ENCODE measurements at regions not wholly inside any gene's neighbourhood (a gene's known extent, or its start where the extent isn't known, plus 50 kb on each side); places are given as distances from the start of the nearest gene placed in this dataset.
A peak's percentile ranks its signal among the peaks of the same experiment; 100 is the strongest.
"Not testable (repeated sequence)": the region's sequence is repeated elsewhere in the genome, so short reads cannot be mapped to it uniquely, and the experiment has no call there.

DNA sequence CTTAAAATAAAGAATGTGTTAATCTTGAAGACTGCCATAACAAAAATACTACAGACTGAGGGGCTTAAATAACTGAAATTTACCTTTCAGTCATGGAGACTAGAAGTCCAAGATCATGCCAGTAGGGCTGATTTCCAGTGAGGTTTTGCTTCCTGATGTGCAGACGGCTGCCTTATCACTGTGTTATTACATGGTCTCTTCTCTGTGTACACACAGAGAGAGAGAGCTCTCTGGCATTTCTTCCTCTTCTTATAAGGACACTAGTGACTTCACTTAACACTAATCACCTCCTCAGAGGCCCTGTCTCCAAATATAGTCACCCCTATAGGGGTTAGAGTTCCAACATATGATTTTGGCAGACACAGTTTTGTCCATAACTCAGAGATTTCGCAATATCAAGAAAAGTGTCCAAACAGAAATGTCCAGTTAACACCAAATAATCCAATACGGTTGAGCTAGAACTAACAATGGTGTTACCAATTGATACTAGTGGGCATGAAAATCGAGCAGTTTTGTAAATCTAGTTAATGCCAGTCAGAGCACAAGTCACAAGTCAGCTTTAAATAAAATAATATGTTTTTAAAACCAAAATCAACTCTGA, 399.8 kb downstream of the ADCYAP1 start:
- DNase-seq: no peak

- no peak for DNase-seq
Observed at GRCh38 chr18:1306641-1307040, 402.0 kb downstream of the ADCYAP1 start.

GRCh38 chr18:1308686-1309085, 404.0 kb downstream of the ADCYAP1 start:
- no peak for DNase-seq

DNA sequence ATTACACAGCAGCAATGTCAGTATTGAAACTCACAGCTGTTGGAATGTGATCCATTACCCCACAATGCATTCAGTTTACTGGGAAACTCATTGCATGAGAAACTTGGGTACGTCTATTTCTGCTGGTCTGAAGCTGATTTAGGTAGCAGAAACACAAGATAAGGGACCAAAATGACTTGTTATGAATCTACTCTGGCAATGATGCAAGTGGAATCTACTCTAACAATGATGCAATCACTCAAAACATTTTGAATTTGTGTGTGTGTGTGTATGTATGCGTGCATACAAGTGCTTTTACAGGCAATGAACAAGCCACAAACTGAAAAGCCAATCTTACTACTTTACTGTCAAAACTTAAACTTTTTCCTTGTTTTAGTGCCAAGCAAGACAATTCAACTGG, 406.7 kb downstream of the ADCYAP1 start:
- DNase-seq: no peak

DNA sequence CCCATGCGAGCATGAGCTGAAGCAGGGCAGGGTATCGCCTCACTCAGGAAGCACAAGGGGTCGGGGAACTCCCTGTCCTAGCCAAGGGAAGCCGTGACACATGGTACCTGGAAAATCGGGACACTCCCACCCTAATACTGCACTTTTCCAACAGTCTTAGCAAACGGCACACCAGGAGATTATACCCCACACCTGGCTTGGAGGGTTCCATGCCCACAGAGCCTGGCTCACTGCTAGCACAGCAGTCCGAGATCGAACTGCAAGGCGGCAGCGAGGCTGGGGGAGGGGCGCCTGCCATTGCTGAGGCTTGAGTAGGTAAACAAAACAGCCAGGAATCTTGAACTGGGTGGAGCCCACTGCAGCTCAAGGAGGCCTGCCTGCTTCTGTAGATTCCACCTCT, 430.7 kb downstream of the ADCYAP1 start:
- not testable (repeated sequence) for DNase-seq

DNA sequence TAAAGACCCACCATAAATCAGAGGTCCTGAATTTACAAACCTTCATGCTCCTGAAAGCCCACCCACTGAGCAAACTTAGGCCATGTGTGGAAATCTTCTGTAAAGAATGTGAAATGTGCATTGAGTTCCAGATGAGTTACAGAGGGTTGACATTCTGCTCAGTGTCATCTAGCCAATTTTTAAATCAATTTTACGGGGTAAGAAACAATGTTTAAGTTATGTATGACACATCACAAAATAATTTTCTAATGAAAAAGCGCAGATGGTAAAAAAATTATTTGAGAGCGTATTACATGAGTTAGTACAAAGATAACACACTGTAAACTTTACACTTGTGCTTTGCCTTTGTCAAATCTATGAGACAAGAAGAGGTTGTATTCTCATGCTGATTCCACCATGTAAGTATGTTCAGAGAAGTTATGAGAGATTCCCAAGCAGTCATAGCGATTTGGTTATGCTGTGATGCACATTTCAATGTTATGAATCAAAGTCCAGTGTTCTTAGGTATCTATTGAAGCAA, 446.3 kb downstream of the ADCYAP1 start:
- DNase-seq: no peak

DNA sequence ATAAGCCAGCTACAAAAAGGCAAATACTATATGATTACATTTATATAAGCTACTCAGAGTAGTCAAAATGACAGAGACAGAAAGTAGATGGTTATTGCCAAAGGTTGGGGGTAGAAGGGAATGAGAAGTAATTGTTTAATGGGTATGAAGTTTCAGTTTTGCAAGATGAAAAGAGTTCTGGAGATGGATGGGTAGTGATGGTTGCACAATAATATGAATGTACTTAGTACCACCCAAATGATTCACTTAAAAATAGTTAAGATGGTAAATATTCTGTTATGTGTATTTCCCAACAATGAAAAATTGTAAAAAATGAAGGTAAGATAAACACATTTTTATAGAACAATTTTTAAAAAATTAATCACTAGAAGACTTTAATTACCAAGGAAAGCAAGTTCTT, 448.4 kb downstream of the ADCYAP1 start:
- no peak for DNase-seq

GRCh38 chr18:1357724-1358123, 453.1 kb downstream of the ADCYAP1 start:
- DNase-seq: no peak

- DNase-seq: no peak
Observed at GRCh38 chr18:1361936-1362335, 457.3 kb downstream of the ADCYAP1 start.

DNA sequence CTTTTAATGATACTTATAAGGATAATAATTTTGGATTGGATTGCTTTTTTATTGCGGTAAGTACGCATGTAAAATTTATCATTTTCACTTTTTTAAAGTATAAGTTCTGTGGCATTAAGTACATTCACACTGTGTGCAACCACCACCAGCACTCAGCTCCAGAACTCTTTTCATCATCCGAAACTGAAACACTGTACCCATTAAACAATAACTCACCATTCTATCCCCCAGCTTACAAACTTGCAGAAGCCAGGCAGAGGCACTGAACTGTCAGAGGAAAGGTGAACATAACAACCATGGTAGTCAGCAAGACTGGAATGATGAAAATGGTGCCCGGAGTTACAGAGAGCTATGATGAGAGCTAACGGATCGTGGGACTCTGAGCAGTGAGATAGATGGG, 465.9 kb downstream of the ADCYAP1 start:
- no peak for DNase-seq

DNA sequence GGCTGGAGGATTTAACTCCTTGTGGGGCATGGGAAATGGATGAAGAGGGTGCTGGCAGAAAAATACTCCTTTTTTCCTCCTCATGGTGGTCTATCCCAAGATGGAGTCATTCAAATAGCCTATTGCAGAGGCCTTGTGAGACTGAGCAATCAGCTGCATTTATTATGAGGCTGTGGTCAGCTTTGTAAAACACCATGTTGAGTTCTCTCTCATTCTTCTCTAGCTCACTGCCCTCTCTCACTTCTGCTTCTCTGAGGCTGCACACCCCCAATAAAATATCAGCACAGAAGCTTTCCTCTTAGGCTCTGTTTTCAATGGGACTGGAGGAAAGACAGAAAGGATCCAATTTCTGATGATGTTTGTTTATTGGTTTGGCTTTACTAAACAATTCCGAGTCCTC, 467.1 kb downstream of the ADCYAP1 start:
- no peak for DNase-seq

DNA sequence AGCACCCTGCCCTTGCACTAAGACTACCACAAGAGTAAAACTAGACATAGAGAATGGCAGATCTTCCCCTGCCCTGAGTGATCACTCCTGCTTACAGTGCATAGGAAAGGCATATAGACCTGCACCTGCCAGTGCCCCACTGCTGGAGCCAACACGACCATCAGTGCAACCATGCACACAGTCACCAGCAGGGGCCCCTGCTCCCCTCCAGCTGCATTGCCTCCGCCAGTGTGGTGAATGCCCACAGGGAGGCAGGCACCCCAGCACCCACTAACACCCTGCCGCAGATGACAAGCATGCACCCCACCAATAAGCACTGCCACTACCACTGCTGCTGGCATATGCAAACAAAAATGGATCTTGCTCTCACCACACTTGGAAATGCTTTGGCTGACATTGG, 478.8 kb downstream of the ADCYAP1 start:
- DNase-seq: no peak

DNA sequence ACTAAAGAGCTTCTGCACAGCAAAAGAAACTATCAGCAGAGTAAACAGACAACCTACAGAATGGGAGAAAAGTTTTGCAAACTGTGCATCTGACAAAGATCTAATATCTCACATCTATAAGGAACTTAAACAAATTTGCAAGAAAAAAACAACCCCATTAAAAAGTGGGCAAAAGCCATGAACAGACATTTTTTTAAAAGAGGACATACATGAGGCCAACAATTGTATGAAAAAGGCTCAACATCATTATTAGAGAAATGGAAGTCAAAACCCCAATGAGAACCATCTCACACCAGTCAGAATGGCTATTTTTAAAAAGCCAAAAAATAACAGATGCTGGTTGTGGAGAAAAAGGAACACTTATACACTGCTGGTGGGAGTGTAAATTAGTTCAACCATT, 483.8 kb downstream of the ADCYAP1 start:
- DNase-seq: not testable (repeated sequence)

GRCh38 chr18:1392046-1392445, 487.4 kb downstream of the ADCYAP1 start:
- DNase-seq: no peak

DNA sequence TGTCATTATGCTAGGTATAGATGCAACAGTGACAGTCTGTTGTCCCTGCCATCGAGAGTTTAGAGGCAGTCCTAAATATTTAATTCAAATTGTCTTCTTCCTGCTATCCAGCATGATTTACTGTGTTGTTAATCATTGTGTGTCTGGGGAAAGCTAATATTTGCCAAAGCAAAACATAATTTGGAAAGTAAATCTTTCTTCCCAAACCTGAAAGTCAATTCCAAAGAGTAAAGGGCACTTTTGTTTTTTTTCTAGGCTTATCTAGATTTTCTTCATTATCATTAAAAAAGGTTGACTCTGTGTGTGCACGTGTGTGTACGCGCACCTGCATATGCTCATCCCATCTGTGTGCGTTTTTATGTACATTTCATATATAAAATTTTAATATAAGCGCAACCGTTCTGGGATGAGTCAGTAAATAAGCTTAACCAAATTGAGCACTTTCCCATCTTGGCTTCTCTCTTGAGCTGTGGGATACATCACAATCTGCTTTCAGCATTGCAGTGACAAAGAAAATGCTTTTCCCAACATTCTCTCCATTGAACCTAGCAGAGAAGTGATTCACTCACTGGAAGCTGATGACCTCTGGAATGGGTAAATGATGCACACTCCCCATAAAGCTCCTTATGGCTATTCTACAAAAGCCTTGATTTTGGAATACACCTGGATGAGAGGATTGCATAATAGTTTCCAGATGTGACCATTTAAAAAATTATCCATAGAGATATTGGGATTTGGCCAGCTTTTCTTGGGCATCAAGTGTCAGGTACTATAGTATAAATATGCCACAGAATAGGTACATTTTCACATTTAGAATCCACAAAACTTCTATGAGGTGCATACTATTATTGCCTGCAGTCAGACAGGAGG, 488.4 kb downstream of the ADCYAP1 start:
- DNase-seq: peak; percentile 93

DNA sequence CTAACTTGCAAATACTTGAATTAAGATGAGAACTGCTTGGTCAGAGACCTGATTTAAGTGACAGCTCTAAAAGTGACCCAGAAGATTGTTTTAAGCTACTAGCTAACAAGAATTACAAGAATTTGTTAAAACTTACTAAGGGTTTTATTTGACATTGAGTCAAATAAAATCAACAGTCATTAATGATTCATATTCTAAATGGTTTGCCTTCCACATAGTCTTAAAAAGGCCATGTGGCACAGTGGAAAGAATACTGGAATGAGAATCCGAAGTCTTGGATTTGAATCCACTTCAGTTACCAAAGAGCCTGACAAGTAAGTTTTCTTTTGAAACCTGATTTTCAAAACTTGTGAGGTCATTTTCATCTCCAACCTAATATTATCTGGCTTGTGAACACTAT, 489.3 kb downstream of the ADCYAP1 start:
- DNase-seq: no peak

DNA sequence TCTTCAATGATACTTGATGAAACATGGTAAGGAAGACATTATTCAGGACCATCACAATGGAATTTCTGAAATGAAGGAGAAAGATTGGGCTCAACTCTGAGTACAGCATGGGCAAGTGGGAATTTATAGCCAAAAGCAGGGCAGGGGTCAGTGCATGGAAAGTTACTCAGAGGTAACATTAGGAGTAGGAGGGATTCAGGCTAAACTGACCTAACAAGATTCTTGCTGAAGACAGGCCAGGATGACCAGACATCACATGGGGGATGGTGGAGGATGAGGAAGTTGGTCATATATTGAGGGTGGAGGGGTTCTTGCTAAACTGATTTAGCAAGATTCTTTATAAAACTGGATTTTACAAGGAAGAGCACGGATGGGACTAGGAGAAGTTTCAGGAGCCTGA, 489.8 kb downstream of the ADCYAP1 start:
- DNase-seq: no peak

DNA sequence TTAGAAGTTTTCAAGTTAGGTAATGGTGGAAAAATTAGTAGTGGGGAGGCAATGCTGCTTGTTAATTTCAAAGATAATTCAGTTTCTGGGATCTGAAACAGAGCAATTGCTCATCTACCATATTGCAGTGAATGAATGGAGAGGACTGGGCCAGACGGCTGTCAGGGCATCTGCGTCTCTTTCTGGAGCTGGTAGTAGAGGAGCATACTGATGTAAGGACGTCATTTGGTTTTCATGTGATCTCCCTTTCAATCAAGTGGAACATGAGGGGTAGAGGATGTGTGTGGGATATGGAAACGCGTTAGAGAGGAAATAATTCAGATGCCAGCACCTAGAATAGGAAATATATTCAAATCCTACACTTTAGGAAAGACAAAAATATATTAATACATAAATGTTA, 490.3 kb downstream of the ADCYAP1 start:
- DNase-seq: no peak

GRCh38 chr18:1408376-1408775, 503.7 kb downstream of the ADCYAP1 start:
- peak; percentile 33 for DNase-seq

- DNase-seq: no peak
Observed at GRCh38 chr18:1412655-1413322, 508.1 kb downstream of the ADCYAP1 start.

DNA sequence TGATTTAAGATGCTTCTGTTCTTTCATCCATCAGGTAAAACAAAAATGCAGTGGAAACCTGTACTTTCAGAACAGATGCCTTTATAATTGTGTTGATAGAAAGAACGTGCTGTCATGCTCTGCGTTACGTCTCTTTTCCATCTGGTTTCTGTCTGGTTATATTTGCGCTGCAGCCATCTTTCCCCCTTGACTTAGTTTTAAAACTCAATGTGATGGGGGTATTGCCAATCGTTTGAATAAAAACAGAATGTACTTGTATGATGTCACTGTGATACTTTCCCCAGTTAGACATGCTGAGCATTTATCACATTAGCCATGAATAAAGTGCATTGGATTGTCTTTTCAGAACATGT, 508.6 kb downstream of the ADCYAP1 start:
- DNase-seq: no peak

DNA sequence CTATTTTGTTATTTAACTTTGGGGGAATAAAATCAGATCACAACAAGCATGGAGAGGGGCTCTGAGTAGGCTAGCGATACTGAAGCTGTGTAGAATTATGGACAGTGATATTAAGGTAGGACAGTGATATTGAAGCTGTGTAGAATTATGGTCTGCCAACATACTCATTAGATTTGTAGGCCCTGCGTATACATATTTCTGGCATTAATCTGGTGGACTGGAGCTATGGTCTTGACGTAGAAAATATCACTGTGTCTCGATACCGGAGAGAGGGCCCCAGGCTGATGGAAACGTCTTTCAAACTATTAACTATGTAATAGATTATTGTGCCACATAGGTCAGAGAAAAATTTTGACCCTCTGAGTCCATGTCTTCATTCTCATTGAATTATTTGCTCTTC, 511.4 kb downstream of the ADCYAP1 start:
- DNase-seq: no peak

DNA sequence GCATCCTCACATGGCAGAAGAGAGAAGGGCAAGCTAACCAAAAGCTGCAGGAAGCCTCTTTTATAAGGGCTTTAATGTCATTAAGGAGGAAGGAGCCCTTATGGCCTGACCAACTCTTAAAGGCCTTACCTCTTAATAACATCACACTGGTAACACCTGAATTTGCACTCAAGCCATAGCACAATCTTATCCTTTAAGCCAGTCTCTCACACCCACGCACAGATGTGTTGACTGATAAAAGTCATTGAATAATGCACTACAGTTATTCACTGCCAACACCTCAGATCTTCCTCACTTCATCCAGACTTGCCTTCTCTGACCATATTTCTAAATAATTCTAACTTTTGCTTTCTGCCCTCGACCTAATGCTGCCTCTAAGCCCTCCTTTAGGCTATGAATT, 516.8 kb downstream of the ADCYAP1 start:
- no peak for DNase-seq

DNA sequence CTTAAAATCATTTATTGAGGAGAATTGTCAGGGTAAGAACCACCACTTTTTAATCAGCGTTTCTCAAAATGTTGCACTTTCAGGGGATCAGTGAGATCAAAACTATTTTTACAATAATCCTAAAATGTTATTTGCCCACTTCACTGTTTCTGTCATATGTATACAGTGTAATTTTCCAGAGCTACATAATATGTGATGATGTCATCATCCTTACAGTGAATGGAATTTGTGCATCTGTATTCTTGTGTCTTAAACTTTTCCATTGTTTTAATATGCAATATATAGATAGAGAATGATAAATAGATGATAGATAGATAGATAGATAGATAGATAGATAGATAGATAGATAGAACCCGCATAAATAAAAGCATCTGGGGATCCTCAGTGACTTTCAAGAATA, 518.0 kb downstream of the ADCYAP1 start:
- no peak for DNase-seq
